ENCODE measurements at regions not wholly inside any gene's neighbourhood (a gene's known extent, or its start where the extent isn't known, plus 50 kb on each side); places are given as distances from the start of the nearest gene placed in this dataset.

GRCh38 chr5:124996023-124996763, 249.8 kb upstream of the ZNF608 start (continued):
- no peak for TF ChIP-seq REST (IDR thresholded peaks at IDR 0.05)
- no peak for TF ChIP-seq FOXA1 (IDR thresholded peaks at IDR 0.05)
- no peak for TF ChIP-seq JUND (IDR thresholded peaks at IDR 0.05)
- TF ChIP-seq SP1 (IDR thresholded peaks at IDR 0.05) = no peak
- no peak for TF ChIP-seq GABPA (IDR thresholded peaks at IDR 0.05 in 1 of 2, conservative IDR thresholded peaks at IDR 0.05 in 1 of 2)
- TF ChIP-seq NR2F2 (IDR thresholded peaks at IDR 0.05) = no peak
- TF ChIP-seq YY1 (IDR thresholded peaks at IDR 0.05) = no peak
- no peak for TF ChIP-seq HNF4G (IDR thresholded peaks at IDR 0.05)
- no peak for TF ChIP-seq ATF3 (IDR thresholded peaks at IDR 0.05)
- TF ChIP-seq RXRA (IDR thresholded peaks at IDR 0.05) = no peak

GRCh38 chr5:124996764-124997077, 250.3 kb upstream of the ZNF608 start:
- 82% methylated on average over 3 of the region's 3 CpGs for WGBS
- H3K36me3 ChIP-seq (ENCODE audit: control insufficient read depth in 4 of 4, insufficient read depth in 3 of 4, low read depth in 1 of 4, low read length in 3 of 4) = no peaks in the 10 kb centered on the region
- no peaks in the 10 kb centered on the region for H3K9me3 ChIP-seq (ENCODE audit: control insufficient read depth in 4 of 4, low read length in 3 of 4)
- no peak overlapping the region for H3K27ac ChIP-seq (ENCODE audit: low read depth in 1 of 2, low read length in 2 of 2)
- no peak for TF ChIP-seq RAD21 (IDR thresholded peaks at IDR 0.05)
- TF ChIP-seq JUND (IDR thresholded peaks at IDR 0.05) = no peak
- no peak for TF ChIP-seq TAF1 (conservative IDR thresholded peaks at IDR 0.05)
- no peak for TF ChIP-seq FOXA2 (IDR thresholded peaks at IDR 0.05)
- TF ChIP-seq SP1 (IDR thresholded peaks at IDR 0.05) = no peak
- TF ChIP-seq RXRA (IDR thresholded peaks at IDR 0.05) = no peak
- no peak for TF ChIP-seq CTCF (IDR thresholded peaks at IDR 0.05; ENCODE audit: low read depth, low read length, missing input control)
- no peak for TF ChIP-seq FOXA1 (IDR thresholded peaks at IDR 0.05)
- no peak for TF ChIP-seq REST (IDR thresholded peaks at IDR 0.05)
- no peak for TF ChIP-seq ATF3 (IDR thresholded peaks at IDR 0.05)
- no peak for TF ChIP-seq HNF4A (conservative IDR thresholded peaks at IDR 0.05)
- no peak for TF ChIP-seq ZBTB33 (IDR thresholded peaks at IDR 0.05)
- TF ChIP-seq EGR1 (IDR thresholded peaks at IDR 0.05; ENCODE audit: low read depth in 2 of 2) = no peak
- no peak for TF ChIP-seq GABPA (IDR thresholded peaks at IDR 0.05 in 1 of 2, conservative IDR thresholded peaks at IDR 0.05 in 1 of 2)
- TF ChIP-seq NR2F2 (IDR thresholded peaks at IDR 0.05) = no peak
- TF ChIP-seq MAX (IDR thresholded peaks at IDR 0.05) = no peak
- TF ChIP-seq HNF4G (IDR thresholded peaks at IDR 0.05) = no peak
- TF ChIP-seq YY1 (IDR thresholded peaks at IDR 0.05) = no peak
- DNase-seq (ENCODE audit: low spot score) = no peak
- H3K27me3 ChIP-seq (ENCODE audit: control insufficient read depth in 4 of 4, insufficient read depth in 4 of 4, low read length in 3 of 4) = no peaks in the 10 kb centered on the region
- no peak overlapping the region for H3K9ac ChIP-seq (ENCODE audit: low read depth in 1 of 2, low read length in 2 of 2)
- H3K4me3 ChIP-seq (ENCODE audit: low read depth in 1 of 3, low read length in 3 of 3) = no peak overlapping the region
- no peaks in the 10 kb centered on the region for H3K4me1 ChIP-seq (ENCODE audit: control insufficient read depth in 4 of 4, insufficient read depth in 4 of 4, low read length in 3 of 4)

All from liver (tissue), 8 donors.